Right renal pelvis (tissue), 4 donors: ENCODE measurements at regions not wholly inside any gene's neighbourhood (a gene's known extent, or its start where the extent isn't known, plus 50 kb on each side); places are given as distances from the start of the nearest gene placed in this dataset.

Experiments
- DNase-seq, 4 donors: peaks; one replicate each; pipeline ENCODE4 v3.0.0-alpha.2; 2013; ENCODE audit warnings: low read depth in 4 of 4, low spot score in 3 of 4, missing footprints in 1 of 4

DNA sequence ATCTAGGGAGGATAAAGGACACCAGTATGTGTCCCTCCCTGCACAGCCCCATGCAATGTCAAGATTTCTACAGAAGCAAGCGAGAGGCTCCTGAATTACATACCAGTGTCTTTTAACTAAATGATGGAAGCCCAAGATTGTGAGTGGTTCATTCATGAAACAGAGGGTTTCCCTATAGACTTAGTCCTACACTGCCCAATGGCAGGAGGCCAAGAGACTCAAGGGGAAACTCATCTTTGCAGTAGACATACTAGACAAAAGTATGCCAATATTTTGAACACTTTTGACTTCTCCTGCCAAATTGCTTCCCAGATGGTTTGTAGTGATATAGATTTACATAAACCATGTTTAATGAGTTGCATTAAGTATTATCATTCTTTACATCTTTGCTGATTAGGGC is 557.2 kb upstream of the JAG1 start:
- no peak for DNase-seq

DNA sequence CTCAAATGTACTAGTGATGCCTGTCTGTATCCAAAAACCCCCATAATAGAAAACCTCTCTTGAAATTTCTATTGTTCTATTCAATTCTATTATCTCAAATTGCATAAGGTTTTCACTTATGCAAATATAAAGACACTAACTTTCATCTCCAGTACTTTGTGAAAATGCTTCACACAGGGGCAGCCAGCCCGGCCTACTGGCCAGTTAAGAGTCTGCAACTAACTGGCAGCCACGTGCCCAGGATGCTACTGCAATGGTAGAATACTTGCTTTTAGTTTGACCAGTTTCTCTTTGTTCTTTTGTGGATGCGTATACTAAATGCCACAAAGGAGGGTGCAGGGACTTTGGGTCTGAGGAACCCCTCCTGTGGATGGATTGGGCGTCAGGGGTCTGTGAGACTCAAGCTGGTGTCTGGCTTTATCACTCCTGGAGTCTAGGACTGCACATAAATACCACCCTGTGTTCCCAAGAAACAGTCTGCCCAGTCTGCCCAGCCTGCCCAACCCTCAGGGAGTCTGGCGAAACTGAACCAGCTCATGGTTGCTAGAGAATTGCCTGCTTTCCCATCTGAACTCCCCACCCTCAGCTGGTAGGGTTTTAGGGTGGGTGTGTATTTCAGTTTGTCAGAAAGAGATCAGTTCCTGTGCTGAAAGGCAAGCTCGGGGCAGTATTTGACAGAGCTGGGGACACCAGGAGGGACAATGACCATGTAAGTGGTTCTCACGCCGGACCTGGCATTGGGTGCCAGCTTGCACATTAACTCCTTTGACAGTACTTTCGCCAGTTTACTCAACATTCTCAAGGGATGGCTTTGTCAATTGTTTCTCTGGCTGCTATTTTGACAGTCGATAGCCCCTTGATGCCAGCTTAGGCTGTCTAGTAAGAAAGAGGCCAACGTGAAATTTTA is 558.2 kb upstream of the JAG1 start:
- DNase-seq = no peak

DNA sequence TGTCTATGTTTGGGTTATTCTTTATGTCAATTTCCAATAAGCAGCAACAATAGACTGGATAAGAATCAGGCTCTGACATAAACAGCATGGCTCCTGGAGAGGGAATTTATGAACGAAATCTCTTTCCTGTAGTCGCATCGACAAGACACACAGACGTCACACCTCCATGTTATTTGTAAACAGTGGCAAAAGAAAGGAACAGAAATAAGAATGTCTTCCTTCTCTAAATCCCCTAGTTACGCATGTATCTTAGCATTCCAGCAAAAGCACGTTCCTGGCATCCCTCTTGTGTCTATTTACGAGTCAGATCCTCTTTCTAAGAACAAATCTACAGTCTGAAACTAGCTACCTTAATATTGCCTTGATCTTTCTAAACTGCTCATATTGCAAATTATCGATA is 559.1 kb upstream of the JAG1 start:
- DNase-seq = no peak

DNA sequence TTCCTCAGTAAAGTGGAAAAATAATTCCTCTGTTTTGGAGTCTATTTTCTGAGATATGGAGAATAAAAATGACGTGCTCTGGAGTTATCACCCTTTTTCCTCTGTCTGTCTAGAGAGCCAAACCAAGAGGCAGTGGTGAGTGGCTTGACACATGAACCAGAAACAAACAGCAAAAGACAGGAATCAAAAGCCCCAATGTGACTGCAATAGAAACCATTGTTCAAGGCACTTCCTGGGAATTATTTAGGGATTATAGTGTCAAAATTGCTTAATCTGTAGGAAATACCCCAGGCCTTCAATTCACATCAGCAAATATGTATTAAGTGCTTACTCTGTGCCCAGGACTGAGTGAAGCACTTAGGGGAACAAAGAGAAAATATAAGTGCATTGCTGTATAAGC is 560.4 kb upstream of the JAG1 start:
- DNase-seq = no peak

DNA sequence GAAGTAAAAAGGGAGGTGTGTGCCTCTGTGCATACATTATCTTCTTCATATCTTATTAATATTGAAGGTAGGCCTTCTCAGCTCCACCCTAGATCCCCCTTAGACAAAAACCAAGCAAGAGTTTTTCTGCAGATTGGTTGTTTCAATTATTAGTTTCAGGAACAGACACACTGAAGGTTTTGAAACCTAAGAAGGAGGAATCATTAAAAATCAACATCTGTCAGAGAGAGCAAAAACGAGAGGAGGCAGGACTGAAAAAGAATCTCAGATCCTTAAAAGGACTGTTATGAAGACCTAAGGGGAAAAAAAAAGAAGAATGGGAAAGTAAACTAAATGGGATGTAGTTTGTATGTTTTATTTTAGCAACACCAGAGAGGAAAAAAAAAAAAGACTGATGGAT is 560.8 kb upstream of the JAG1 start:
- no peak for DNase-seq

DNA sequence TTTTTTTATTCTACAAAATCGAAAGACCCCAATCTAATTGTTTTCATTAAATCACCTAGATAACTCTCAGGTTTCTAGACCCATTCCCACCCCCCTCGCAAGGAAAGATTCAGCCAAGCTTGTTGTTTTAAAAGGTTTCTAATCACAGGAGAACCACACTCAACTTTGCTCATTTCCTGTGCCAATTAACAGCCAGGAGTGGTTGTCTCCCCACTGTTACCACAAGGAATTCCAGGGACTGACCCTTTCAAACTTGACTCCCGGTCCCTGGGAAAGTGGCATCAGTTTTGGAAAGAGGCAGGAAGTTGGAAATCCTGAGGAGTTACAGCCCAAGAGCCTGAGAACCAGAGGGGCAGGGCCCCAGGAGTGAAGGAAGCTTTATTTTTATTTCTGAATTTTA is 561.3 kb upstream of the JAG1 start:
- no peak for DNase-seq

DNA sequence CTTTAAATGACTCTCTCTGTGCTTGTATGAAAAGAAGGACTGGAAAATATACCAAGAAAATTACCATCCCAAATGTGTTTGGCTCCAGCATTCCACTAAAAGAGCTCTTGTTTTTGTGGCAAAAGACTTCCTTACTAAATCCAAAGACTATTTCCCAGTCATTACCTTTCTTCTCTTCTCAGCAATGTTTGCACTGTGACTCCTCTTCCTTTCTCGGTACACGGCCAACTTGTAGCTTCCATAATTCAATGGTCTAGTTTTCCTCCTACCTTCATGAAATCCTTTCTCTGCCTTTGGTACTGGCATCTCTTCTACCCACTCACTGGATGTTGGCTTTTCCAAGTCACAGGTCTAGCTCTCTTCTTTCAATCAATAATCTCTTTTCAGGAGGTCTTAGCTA is 568.5 kb upstream of the JAG1 start:
- no peak for DNase-seq

DNA sequence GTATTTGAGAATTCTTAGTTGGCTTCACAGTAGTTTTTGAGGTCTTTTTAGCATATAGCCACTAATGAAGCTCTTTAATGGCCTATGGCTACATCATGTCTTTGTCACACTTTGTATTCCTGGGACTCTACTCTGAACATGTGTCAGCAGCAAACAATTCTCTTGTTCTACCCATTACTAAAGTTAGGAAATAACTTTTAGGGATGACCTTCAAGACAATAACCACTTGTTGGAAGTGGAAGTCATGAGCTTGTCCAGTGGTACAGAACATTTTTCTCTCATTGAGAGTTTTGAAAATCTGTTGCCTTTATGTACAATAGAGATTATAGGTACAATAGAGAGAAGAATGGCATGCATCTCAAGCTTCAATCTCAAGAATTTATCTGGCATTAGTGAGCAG is 571.6 kb upstream of the JAG1 start:
- no peak for DNase-seq

DNA sequence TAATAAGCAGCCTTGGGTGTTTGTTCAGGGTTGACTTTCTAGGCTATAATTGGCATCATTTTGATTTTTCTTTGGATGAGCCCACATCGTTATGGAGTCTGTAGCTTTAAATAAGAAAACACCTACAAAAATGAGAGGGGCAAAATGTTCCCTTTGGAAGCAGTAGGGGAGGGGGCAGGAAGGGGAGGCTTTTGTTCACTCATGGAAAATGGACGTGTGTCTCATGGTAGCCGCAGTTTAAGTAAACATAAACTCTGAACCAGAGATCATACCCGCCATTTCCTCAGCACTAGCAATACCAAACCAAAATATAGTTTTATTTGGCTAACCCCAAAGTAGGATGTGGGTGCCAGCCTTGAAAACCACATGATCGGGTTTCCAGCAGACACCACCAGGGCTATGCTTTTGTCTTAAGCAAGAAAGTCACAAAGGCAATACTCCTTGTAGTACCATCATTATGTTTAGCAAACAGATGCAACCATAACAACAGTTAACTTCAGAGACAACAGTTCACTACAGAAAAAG is 572.5 kb upstream of the JAG1 start:
- DNase-seq = no peak

DNA sequence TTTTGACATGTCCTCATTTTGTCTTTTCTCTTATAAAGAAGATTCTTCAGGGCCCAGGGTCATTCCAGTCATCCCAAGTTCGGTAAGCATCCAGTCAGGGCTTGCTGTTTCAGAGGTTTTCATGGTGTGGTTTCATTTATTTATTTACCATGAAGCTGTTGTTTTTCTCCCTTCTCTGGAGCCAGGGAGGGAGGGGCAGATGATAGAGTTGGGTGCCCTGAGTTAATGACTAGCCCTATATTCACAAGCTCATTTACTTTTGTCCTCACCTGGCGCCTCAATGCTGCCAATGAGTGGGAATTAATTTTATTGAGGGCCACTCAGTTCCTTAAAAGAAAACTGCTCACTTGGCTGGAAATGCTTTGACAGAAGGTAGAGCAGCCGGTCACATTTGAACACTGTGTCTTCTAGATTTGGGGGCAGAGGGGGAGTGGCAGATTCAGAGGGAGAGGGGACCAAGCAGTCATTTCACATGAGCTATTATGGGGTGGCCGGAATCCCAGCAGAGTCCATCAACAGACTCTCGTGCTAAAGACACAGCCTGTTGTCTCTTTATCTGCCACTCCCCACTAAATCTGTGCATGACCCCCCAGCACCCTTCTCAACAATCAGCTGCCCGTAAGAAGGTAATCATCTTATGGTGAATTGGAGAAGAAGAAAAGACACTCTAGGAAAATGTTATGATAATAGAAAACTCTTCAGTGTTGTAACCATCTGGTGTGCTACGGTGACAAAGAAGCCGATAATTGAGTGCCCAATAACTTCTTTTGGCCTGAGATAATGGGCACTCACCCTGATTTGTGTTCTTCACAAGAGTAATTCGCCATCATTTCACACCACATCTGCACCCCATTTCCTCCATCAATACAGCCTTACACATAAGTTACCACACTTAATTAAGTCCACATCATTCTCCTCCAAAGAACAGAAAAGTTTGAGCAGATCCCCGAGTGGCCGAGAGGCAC is 573.5 kb upstream of the JAG1 start:
- no peak for DNase-seq

DNA sequence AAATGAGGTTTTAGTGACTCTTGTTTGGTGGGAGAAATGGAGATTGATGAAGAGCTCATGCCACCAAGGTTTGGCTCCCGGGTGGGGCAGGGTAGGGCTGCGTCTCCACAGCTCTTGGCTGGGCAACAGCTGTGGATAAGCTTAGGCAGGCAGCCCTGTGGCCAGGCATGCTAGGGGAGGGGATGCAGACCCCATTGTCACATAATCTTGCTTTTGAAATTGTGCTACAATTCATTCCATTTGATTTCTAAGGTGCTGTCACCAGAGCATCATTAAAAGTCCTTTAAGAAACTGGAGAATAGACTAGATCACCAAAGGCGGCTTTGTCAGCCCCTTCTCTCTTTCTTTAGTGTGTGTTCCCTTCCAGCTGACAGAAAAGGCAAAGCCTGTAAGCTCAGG is 574.2 kb upstream of the JAG1 start:
- no peak for DNase-seq

DNA sequence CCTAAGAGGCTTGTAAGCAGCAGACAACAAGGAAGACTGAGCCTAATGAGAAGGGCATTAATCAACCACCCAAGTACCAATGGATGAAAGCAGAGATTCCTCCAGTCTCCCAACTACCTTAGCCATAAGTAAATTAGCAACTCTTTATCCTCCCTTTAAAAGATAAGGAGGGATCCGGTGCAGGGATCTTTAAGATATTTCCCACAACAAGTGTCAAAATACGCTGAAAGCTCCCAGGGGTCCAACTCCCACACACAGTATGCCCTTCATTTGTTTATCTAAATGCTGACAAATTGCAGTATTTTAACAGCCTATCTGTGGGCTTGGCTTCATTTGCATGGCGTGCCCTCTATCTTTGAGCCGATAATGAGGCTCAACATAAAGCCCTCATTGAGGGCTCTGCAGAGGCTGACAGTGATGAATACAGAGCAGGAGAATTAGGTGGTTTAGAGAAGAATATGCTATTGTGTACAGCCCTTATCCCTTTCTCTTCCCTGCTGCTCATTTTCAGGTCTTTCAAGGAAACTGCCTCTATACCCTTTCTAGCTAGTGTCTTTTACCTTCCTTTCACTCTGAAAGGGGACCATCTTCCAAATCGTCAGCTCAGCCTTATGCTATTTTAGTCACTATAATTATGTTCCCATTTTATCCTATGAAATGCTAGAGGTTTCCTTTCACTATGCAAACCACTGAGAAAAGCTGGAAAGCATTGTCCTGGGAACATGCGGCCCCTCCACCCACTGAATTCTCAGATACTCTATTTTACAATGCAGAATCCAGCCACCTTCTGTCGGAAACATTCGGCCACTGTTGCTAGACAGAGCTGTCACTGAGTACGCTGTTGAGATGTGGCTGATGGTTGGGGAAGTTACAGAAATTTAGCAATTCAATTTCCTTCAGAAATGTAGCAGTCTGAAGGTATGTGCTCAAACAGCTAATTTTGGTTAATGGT is 575.2 kb upstream of the JAG1 start:
- no peak for DNase-seq

DNA sequence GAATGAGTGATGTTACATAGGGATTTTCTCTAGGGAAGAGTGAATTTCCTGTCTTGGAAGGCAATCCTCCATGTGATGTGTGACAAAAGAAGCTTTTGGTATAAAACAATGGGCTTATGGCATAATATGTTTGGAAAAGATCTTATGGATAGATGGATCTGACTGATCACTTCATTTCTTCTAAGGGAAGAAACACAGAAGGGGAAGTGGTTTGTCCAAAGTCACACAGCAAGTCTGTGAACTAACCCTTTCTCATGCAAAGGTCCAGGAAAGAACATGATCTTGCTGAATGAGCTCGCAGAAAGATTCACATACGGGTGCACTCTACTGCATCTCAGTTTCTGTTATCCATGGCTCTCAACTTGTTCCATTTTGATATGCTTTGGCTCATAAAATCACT is 575.9 kb upstream of the JAG1 start:
- no peak for DNase-seq

DNA sequence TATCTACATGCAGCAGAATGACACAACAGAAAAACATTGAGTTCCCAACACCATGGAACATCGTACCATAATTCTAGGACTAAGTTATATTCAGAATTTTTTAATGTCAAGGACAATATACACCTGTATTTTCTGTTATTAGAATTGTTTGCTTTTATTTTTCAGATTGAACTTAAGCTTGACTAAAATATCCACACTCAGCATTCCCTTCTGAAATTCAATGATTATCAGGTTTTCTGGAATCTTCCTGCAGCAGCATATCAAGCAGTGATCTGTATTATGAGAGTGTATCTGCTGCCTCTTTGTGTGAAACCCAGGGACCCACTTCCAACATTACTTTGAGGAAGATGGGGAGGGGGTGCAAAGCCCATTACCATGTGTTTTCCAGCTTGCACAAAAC is 578.6 kb upstream of the JAG1 start:
- no peak for DNase-seq

DNA sequence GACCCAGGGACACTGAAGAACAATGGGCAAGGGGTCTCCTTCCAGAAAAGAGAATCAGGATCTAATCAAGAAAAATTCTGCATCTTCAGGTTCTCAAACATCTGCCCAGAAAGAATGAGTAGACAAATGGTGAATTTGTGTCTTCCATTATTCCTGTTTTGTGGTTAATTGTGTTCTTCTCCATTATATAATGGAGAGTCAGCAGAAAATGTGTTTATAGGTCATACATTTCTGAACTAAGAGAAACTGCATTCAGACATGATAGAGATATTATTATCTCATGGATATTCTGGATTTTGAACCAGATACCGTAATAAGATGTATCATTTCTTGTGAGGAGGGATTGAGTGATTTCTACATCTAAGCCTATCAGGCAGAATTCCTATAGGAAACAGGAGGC is 581.7 kb upstream of the JAG1 start:
- DNase-seq = no peak

DNA sequence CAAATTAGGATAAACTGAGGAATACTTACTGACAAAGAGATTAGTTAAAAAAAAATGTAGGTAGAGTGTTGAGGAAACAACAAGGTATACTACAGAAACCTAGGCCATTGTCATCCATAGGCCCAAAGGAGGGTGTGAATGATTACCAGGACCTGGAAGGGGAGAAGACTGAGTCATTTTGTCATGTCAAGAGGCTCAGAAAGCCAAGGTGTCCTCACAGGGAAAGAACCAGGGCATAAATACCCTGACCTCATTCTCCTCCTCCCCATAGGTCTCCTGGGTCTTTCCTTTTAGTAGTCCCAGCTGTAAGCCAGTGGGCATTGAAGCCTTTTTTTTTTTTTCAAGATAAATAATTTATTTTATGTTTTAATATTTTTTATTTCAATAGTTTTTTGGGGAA is 582.1 kb upstream of the JAG1 start:
- no peak for DNase-seq

DNA sequence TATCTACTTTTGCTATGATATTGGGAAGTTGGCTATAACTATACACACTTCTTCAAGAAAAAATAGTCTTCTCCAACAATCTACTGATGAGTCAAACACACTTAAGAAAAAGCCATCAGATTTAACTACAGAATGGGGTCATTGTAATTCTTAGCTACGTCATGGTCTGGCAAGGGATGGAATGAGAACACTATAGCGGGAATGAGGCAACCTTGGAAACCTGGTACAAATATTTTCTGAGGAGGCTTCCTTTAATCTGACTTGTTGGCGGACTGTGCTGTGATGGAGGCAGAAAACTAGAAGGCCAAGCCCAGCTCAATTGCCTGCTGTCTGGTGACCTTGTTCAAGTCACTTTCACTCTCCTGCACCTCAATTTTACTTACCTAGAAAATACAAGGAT is 586.8 kb upstream of the JAG1 start:
- DNase-seq = no peak

DNA sequence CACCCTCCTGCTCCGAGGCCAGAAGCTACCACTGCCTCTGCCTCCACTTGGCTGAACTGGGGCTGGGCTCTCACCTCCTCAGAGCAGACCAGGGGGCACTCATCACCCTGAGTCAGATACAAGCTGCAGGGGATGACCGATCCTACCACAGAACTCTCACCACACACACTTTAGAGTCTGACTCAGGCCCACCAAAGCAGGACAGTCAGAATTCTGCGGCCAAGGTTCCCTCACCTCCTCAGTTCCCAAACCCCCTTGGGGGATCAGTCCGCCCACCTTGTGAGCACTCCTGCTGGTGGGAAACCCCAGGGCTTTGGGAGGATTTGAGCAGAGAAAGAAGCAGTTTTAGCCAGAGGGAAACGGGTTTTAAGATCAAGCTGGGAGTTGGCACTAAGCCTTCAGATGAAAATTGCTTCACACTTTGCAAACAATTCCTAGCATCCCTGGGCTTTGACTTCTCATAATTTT is 587.8 kb upstream of the JAG1 start:
- no peak for DNase-seq

DNA sequence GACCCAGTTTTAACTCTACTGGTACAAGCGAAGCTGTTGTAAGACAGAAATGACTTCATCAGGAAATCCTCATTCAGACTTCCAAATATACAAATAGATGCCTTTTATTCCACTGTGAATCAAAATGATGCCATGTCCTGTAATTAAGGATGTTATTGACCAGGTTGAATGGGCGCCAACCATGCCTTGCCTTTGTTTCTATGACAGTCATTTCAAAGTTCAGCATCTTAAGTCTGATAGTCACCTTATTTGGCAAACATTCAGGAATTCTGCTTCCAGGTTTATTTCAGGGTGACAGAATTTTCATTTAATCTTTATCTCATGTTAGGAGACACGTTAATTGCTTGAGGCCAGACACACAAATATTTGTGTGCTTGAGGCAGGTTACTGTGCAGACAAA is 592.8 kb upstream of the JAG1 start:
- no peak for DNase-seq

DNA sequence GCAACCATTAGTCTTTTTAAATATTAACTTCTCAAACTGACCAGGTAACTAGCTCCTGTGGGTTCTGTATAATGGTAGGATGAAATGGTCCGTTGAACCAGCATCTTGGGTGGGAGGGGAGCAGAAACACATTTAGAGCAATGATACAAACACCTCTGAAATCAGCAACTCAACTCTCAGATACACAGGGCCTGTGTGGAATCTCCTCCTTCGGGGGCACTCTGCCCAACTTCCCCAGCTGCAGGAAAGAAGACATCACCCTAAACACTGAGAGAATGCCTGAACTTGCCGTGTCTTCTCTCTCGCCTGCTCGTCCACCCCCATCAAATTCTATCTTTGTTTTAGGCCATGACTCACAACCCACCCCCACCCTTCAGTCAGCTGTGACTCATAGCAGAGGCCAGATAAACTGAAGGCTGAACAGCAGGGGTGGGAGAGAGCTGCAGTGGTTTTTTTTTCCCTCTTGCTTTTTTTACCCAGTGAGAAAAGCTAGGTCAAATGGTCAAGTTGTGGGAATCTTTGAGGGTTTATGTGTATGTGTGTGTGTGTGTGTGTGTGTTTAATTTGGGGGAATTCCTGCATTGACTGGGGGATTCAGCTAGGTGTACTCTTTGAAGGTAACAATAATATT is 593.4 kb upstream of the JAG1 start:
- peak in 2 of 4 donors; percentile 53 to 57 for DNase-seq
